ENCODE measurements at regions not wholly inside any gene's neighbourhood (a gene's known extent, or its start where the extent isn't known, plus 50 kb on each side); places are given as distances from the start of the nearest gene placed in this dataset.

DNA sequence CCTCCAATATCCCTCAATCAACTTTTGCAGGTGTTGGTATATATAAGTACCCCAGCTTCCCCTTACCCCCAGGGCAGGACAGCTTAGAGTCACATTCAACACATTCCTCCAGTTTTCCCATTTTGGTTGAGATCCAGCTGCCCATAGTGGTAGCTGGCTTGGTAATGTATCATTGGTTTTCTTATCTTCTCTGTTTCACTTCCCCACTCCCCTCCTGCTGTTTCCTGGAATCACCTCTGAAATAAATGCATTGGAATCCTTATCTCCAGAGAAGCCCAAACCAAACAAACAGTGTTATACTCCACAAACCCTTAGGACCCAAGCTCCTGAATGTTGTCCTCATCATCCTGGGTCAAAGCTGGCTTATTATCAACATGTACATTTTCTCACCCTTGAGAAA lies 184.8 kb downstream of the TMEM38B start:
- TF ChIP-seq EP300 (IDR thresholded peaks at IDR 0.05; ENCODE audit: low read depth): no peak
- TF ChIP-seq, protein P1, sequence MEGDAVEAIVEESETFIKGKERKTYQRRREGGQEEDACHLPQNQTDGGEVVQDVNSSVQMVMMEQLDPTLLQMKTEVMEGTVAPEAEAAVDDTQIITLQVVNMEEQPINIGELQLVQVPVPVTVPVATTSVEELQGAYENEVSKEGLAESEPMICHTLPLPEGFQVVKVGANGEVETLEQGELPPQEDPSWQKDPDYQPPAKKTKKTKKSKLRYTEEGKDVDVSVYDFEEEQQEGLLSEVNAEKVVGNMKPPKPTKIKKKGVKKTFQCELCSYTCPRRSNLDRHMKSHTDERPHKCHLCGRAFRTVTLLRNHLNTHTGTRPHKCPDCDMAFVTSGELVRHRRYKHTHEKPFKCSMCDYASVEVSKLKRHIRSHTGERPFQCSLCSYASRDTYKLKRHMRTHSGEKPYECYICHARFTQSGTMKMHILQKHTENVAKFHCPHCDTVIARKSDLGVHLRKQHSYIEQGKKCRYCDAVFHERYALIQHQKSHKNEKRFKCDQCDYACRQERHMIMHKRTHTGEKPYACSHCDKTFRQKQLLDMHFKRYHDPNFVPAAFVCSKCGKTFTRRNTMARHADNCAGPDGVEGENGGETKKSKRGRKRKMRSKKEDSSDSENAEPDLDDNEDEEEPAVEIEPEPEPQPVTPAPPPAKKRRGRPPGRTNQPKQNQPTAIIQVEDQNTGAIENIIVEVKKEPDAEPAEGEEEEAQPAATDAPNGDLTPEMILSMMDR (IDR thresholded peaks at IDR 0.05): no peak
- TF ChIP-seq POLR2A (IDR thresholded peaks at IDR 0.05): no peak
